OCI-LY1 (cell line): ENCODE measurements at regions not wholly inside any gene's neighbourhood (a gene's known extent, or its start where the extent isn't known, plus 50 kb on each side); places are given as distances from the start of the nearest gene placed in this dataset.

Source experiments
- CTCF ChIP-seq: fragments of 200-600 bp; sonication (generic), shearing (Covaris generic); IDR thresholded peaks from 2 replicates; pipeline ENCODE4 v1.5.1; 2017; ENCODE audit warnings: mild to moderate bottlenecking, antibody characterized with exemption, low read length, moderate library complexity, mixed read lengths
- EZH2 ChIP-seq: fragments of 200-600 bp; sonication (generic), shearing (Covaris generic); IDR thresholded peaks from 2 replicates; pipeline ENCODE4 v1.8.0; 2017; ENCODE audit warnings: borderline replicate concordance, mixed run types, mild to moderate bottlenecking, antibody characterized with exemption, low read length, moderate library complexity, mixed read lengths

GRCh38 chr14:101454229-101454628 is 107.1 kb upstream of the DIO3 start:
- no peak for TF ChIP-seq CTCF
- TF ChIP-seq EZH2, result no peak
